Glutamatergic neuron (in vitro differentiated cells): ENCODE measurements at regions not wholly inside any gene's neighbourhood (a gene's known extent, or its start where the extent isn't known, plus 50 kb on each side); places are given as distances from the start of the nearest gene placed in this dataset.
A peak's percentile ranks its signal among the peaks of the same experiment; 100 is the strongest.

Experiments
- DNase-seq: peaks from one replicate; pipeline ENCODE4 v3.0.0; 2022
- H3K27ac Mint-ChIP-seq: one replicate; pipeline ENCODE4 v1.8.0; 2020; ENCODE audit warnings: mild to moderate bottlenecking, mixed read lengths, inconsistent platforms; ENCODE audit not compliant: unreplicated experiment
- H3K27me3 Mint-ChIP-seq: one replicate; pipeline ENCODE4 v1.8.0; 2020; ENCODE audit warnings: mild to moderate bottlenecking, moderate library complexity, mixed read lengths, inconsistent platforms; ENCODE audit not compliant: unreplicated experiment
- H3K36me3 Mint-ChIP-seq: one replicate; pipeline ENCODE4 v1.8.0; 2020; ENCODE audit warnings: mild to moderate bottlenecking, mixed read lengths, inconsistent platforms; ENCODE audit not compliant: unreplicated experiment
- H3K4me1 Mint-ChIP-seq: one replicate; pipeline ENCODE4 v1.8.0; 2020; ENCODE audit warnings: mild to moderate bottlenecking, low read depth, mixed read lengths, inconsistent platforms; ENCODE audit not compliant: unreplicated experiment
- H3K4me3 Mint-ChIP-seq: one replicate; pipeline ENCODE4 v1.8.0; 2020; ENCODE audit warnings: mild to moderate bottlenecking, mixed read lengths, inconsistent platforms; ENCODE audit not compliant: unreplicated experiment
- H3K9me3 Mint-ChIP-seq: one replicate; pipeline ENCODE4 v1.8.0; 2020; ENCODE audit warnings: mild to moderate bottlenecking, moderate library complexity, mixed read lengths, inconsistent platforms; ENCODE audit not compliant: unreplicated experiment
- TF ChIP-seq, protein P1 (sequence below): fragments of 200-600 bp; sonication (generic); IDR thresholded peaks from one replicate; pipeline ENCODE4 v1.5.0; 2021; ENCODE audit not compliant: partially characterized antibody, unreplicated experiment

DNA sequence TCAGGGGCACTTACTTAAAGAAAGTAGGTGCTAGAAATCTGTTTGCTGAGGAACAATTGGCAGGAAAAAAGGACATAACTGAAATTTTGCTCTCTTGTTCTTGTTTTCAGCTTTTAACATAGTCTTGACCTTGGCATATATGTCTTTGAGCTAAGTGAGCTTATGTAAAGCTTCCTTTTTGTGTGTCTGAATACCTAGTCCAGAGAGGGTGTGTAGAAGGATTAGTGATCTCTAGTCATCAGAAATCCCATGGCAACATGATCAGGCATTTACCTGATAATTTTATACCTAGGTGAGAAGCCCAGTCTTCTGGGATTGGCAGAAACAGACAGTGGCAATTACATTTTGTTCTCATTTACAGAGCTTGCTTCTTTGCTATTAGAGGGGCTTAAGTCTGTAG is 166.1 kb downstream of the SNAPC1 start:
- TF ChIP-seq, protein P1, sequence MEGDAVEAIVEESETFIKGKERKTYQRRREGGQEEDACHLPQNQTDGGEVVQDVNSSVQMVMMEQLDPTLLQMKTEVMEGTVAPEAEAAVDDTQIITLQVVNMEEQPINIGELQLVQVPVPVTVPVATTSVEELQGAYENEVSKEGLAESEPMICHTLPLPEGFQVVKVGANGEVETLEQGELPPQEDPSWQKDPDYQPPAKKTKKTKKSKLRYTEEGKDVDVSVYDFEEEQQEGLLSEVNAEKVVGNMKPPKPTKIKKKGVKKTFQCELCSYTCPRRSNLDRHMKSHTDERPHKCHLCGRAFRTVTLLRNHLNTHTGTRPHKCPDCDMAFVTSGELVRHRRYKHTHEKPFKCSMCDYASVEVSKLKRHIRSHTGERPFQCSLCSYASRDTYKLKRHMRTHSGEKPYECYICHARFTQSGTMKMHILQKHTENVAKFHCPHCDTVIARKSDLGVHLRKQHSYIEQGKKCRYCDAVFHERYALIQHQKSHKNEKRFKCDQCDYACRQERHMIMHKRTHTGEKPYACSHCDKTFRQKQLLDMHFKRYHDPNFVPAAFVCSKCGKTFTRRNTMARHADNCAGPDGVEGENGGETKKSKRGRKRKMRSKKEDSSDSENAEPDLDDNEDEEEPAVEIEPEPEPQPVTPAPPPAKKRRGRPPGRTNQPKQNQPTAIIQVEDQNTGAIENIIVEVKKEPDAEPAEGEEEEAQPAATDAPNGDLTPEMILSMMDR = no peak

DNA sequence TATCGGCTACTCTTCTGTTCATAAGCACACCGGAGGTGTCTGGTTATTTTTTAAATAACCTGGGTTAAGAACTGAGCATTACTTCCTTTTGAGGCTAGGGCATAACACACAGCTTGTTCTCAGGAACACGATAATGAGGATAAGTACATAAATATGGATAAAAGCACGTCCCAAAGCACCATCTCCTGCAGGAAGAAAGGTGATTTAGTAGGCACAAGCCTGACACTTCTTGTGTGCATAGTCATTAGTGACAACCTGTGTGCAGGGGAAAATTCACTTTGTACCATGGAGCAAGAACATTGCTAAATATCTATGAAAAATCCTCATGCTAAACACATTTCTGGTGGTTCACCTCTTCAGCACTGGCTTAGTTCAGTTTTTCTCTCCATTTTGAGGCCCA is 166.5 kb downstream of the SNAPC1 start:
- H3K27ac Mint-ChIP-seq = no peak overlapping the region
- peaks cover 11% of the 10 kb centered on the region for H3K4me1 Mint-ChIP-seq
- H3K4me3 Mint-ChIP-seq = no peak overlapping the region
- TF ChIP-seq, protein P1 = no peak
- H3K36me3 Mint-ChIP-seq = peaks cover 3% of the 10 kb centered on the region
- peaks cover 2% of the 10 kb centered on the region for H3K27me3 Mint-ChIP-seq
- H3K9me3 Mint-ChIP-seq = peaks cover 2% of the 10 kb centered on the region
- no peak for DNase-seq

More for the DNA sequence above, 166.1 kb downstream of the SNAPC1 start:
- Mint-ChIP-seq H3K4me3 (no peak overlapping the region), H3K9me3 (peaks cover 2% of the 10 kb centered on the region), H3K27ac (no peak overlapping the region), H3K4me1 (peaks cover 11% of the 10 kb centered on the region), H3K36me3 (peaks cover 3% of the 10 kb centered on the region), H3K27me3 (peaks cover 2% of the 10 kb centered on the region)
- DNase-seq = no peak

- no peak overlapping the region for H3K4me3 Mint-ChIP-seq
- no peak overlapping the region for H3K27ac Mint-ChIP-seq
- DNase-seq = no peak
- H3K27me3 Mint-ChIP-seq = peaks cover 2% of the 10 kb centered on the region
- peaks cover 11% of the 10 kb centered on the region for H3K4me1 Mint-ChIP-seq
- H3K36me3 Mint-ChIP-seq = peaks cover 3% of the 10 kb centered on the region
- TF ChIP-seq, protein P1 = no peak
- H3K9me3 Mint-ChIP-seq = peaks cover 2% of the 10 kb centered on the region
These were observed 167.4 kb downstream of the SNAPC1 start for GRCh38 chr14:61929651-61930050.

DNA sequence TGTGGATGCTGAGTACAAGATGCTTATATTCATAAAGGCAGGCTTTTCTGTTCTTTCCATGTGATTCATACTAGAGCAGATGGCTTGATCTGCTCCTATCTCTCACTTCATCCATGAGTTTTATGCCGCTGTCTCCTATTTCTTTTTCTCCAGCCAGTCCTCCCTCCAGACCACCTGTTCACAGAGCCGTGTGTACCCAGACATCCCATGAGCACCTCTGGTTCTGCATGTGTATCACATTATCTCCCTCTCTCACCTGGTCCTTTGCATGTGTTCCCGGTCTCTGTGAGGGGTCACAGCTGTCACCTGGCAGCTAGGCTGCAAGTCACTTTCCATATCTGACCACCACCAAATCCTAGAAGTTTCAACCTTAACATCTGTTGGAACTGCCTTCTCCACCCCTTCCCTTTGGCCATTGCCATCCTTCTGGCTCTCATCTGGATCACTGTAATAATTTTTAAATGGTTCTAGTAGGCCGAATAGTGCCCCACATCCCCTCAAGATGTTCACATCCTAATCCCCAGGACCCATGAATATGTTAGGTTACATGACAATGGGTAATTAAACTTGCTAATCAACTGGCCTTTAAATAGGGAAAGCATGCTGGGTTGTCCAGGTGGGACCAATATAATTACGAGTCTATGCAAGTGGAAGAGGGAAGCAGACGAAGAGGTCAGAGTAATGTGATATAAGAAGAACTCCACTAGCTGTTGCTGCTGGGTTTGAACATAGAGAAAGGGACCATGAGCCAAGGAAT is 168.1 kb downstream of the SNAPC1 start:
- peak overlapping the region; percentile 15 for H3K27ac Mint-ChIP-seq
- H3K27me3 Mint-ChIP-seq = peaks cover 2% of the 10 kb centered on the region
- DNase-seq = no peak
- H3K4me1 Mint-ChIP-seq = peaks cover 11% of the 10 kb centered on the region
- H3K9me3 Mint-ChIP-seq = peaks cover 2% of the 10 kb centered on the region
- peaks cover 3% of the 10 kb centered on the region for H3K36me3 Mint-ChIP-seq
- H3K4me3 Mint-ChIP-seq = no peak overlapping the region
- TF ChIP-seq, protein P1 = no peak

DNA sequence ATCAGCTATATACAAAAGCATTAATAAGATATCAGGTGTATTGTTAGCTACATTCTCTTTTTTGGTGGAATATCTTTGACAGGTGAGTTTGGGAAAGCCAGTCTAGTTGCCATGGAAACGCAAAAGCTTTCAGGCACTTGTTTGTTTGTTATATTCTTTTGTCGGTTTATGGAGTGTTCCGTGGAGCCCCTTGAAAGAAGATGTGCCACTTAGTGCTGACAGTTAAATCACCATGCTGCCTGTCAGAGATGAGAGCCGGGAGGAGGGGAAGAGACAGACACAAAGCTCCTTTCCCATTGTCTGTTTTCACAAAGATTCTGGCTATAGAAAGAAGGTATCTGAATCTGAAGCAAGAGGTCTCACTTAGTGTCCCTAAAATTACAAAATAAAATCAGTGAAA is 170.8 kb downstream of the SNAPC1 start:
- peaks cover 11% of the 10 kb centered on the region for H3K4me1 Mint-ChIP-seq
- TF ChIP-seq, protein P1 = no peak
- DNase-seq = no peak
- H3K4me3 Mint-ChIP-seq = no peak overlapping the region
- no peak overlapping the region for H3K27ac Mint-ChIP-seq
- H3K36me3 Mint-ChIP-seq = peaks cover 3% of the 10 kb centered on the region
- peaks cover 5% of the 10 kb centered on the region for H3K9me3 Mint-ChIP-seq
- H3K27me3 Mint-ChIP-seq = peaks cover under 1% of the 10 kb centered on the region
